DND-41 (cell line): ENCODE measurements at regions not wholly inside any gene's neighbourhood (a gene's known extent, or its start where the extent isn't known, plus 50 kb on each side); places are given as distances from the start of the nearest gene placed in this dataset.

Experiments
- ATAC-seq: fragments of 200-7000 bp; cut with Tn5 transposase; 3 replicates; pipeline ENCODE4 v1.9.1; 2021; ENCODE audit warnings: low read depth; ENCODE audit not compliant: insufficient read depth
- DNase-seq: peaks from one replicate; pipeline ENCODE4 v3.0.0-alpha.2; 2020
- H2AFZ ChIP-seq: 2 replicates; pipeline ENCODE4 v1.6.0; 2012; ENCODE audit warnings: low read depth, low read length
- H3K27ac ChIP-seq: 2 replicates; pipeline ENCODE4 v1.5.1; 2012; ENCODE audit warnings: low read length, inconsistent platforms
- H3K27me3 ChIP-seq: fragments of 200-600 bp; sonication (generic); 2 replicates; pipeline ENCODE4 v1.6.0; 2012; ENCODE audit warnings: low read length, mild to moderate bottlenecking, inconsistent platforms; ENCODE audit not compliant: insufficient read depth, poor library complexity
- H3K36me3 ChIP-seq: 2 replicates; pipeline ENCODE4 v1.5.1; 2012; ENCODE audit warnings: low read length, inconsistent platforms; ENCODE audit not compliant: insufficient read depth
- H3K4me1 ChIP-seq: 2 replicates; pipeline ENCODE4 v1.5.1; 2012; ENCODE audit warnings: mild to moderate bottlenecking, low read length; ENCODE audit not compliant: insufficient read depth
- H3K4me2 ChIP-seq: 2 replicates; pipeline ENCODE4 v1.6.0; 2012; ENCODE audit warnings: mild to moderate bottlenecking, moderate library complexity, low read length, inconsistent platforms; ENCODE audit not compliant: insufficient read depth
- H3K4me3 ChIP-seq, 2 experiments: fragments of 200-600 bp in 1 of 2; shearing (Covaris generic) in 1 of 2; 2 replicates each; pipeline ENCODE4 v1.5.1; 2012 to 2016; ENCODE audit warnings: inconsistent platforms in 2 of 2, low read length in 2 of 2, mild to moderate bottlenecking in 2 of 2, low read depth in 1 of 2, moderate library complexity in 1 of 2
- H3K79me2 ChIP-seq: 2 replicates; pipeline ENCODE4 v1.6.0; 2012; ENCODE audit warnings: low read length, inconsistent platforms; ENCODE audit not compliant: insufficient read depth
- H3K9ac ChIP-seq: 2 replicates; pipeline ENCODE4 v1.6.0; 2012; ENCODE audit warnings: low read depth, mild to moderate bottlenecking, inconsistent platforms, low read length, moderate library complexity
- H3K9me3 ChIP-seq: 2 replicates; pipeline ENCODE4 v1.5.1; 2012; ENCODE audit warnings: low read length, moderate library complexity, mild to moderate bottlenecking, inconsistent platforms; ENCODE audit not compliant: insufficient read depth, severe bottlenecking
- H4K20me1 ChIP-seq: 2 replicates; pipeline ENCODE4 v1.6.0; 2012; ENCODE audit warnings: low read length; ENCODE audit not compliant: insufficient read depth
- EZH2 ChIP-seq: IDR thresholded peaks from 3 replicates; pipeline ENCODE4 v1.6.1; 2012; ENCODE audit warnings: borderline replicate concordance, low read depth, mild to moderate bottlenecking, moderate library complexity, low read length, inconsistent platforms; ENCODE audit not compliant: severe bottlenecking
- TF ChIP-seq, protein P1 (sequence below): IDR thresholded peaks from 2 replicates; pipeline ENCODE4 v1.5.1; 2012; ENCODE audit warnings: borderline replicate concordance, low read length, moderate library complexity, mild to moderate bottlenecking; ENCODE audit not compliant: poor library complexity, severe bottlenecking; ENCODE audit errors: extremely low read depth

DNA sequence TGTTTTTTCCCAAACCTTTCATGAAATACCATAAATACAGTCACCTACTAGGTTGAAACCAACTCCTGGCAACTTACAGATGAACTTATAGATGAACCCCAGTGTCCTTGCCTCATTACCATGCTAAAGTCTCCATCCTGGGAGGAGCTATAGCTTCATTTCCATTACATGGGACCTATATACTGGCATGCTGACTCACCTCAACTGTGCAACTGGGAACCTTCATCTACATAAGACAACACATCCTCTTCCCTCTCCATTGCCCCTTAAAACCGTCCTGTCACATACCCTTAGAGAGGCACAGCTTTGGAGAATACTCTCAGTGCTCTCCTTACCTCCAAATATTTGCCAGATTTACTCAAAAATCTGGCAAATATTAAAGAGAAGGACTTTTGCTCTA, 638.3 kb downstream of the HTR1A start:
- Histone ChIP-seq H2AFZ (no peak overlapping the region), H3K4me2 (no peak overlapping the region), H4K20me1 (no peaks in the 10 kb centered on the region), H3K27ac (no peak overlapping the region), H3K4me3 (no peak overlapping the region), H3K79me2 (no peaks in the 10 kb centered on the region), H3K9ac (no peak overlapping the region), H3K27me3 (no peaks in the 10 kb centered on the region), H3K4me1 (no peaks in the 10 kb centered on the region), H3K9me3 (no peaks in the 10 kb centered on the region), H3K36me3 (no peaks in the 10 kb centered on the region)
- DNase-seq: no peak
- TF ChIP-seq, protein P1, sequence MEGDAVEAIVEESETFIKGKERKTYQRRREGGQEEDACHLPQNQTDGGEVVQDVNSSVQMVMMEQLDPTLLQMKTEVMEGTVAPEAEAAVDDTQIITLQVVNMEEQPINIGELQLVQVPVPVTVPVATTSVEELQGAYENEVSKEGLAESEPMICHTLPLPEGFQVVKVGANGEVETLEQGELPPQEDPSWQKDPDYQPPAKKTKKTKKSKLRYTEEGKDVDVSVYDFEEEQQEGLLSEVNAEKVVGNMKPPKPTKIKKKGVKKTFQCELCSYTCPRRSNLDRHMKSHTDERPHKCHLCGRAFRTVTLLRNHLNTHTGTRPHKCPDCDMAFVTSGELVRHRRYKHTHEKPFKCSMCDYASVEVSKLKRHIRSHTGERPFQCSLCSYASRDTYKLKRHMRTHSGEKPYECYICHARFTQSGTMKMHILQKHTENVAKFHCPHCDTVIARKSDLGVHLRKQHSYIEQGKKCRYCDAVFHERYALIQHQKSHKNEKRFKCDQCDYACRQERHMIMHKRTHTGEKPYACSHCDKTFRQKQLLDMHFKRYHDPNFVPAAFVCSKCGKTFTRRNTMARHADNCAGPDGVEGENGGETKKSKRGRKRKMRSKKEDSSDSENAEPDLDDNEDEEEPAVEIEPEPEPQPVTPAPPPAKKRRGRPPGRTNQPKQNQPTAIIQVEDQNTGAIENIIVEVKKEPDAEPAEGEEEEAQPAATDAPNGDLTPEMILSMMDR: no peak
- no peak for TF ChIP-seq EZH2
- ATAC-seq: no peak

DNA sequence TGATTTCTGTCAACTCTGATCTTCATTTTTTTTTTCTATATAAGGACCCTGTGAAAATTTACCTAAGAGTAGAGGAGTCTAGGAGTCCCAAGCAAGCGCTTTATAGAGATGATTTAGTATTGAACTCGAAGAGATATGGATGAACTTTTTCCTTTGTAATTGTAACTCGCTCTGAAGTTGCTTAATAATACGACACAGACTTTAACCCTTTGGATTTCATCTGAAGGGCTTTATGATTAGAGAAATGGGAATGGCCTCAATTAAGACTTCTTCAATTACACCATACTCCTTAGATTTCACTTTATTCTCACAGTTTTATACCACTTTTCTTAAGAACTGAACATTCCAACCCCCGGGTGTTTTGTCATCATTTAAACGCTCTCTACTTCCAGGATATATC, 647.7 kb downstream of the HTR1A start:
- Histone ChIP-seq H4K20me1 (no peaks in the 10 kb centered on the region), H3K4me1 (no peaks in the 10 kb centered on the region), H3K27me3 (no peaks in the 10 kb centered on the region), H3K27ac (no peak overlapping the region), H3K4me3 (no peak overlapping the region), H2AFZ (no peak overlapping the region), H3K79me2 (no peaks in the 10 kb centered on the region), H3K4me2 (no peak overlapping the region), H3K9me3 (no peaks in the 10 kb centered on the region), H3K36me3 (no peaks in the 10 kb centered on the region), H3K9ac (no peak overlapping the region)
- no peak for DNase-seq
- no peak for ATAC-seq
- TF ChIP-seq EZH2: no peak
- TF ChIP-seq, protein P1: no peak

DNA sequence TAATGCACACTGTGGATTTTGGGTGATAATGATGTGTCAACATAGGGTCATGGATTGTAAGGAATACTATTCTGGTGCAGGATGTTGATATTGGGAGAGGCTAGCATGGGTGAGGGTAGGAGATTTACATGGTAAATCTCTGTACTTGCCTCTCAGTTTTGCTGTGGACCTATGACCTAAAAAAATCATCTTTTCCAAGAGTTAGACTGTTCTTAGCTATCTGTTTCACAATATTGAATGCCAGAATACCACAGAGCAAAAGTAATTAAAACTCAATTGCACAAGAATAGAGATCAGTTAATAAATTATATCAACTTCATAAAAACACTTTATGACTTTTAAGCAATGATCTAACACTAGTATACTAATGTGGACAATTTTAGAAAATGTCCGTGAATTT, 651.6 kb downstream of the HTR1A start:
- TF ChIP-seq, protein P1: no peak
- TF ChIP-seq EZH2: no peak
- no peak for ATAC-seq
- no peaks in the 10 kb centered on the region for H3K79me2 ChIP-seq

DNA sequence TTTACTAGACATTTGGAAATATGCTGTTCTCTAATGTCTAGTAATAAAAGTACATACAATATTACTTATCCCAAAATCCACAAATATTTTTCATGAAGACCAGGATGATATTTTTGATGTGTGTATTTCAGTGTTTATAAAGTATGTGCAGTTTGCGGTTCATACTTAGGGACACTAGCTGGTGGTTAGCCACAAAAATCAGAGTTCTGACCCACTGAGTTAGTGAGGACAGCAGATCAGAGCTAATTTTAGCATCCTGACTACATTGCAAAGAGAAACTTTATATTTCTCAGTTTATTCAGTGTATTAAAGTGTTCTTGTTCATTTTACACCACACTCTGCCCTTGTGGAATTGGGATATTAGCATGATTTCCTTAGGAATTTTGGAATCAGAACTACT, 655.3 kb downstream of the HTR1A start:
- no peak overlapping the region for H3K27ac ChIP-seq
- H3K4me2 ChIP-seq: no peak overlapping the region
- no peak overlapping the region for H3K9ac ChIP-seq
- H2AFZ ChIP-seq: no peak overlapping the region
- H3K36me3 ChIP-seq: no peaks in the 10 kb centered on the region
- H3K9me3 ChIP-seq: no peaks in the 10 kb centered on the region
- H3K79me2 ChIP-seq: no peaks in the 10 kb centered on the region
- no peak for ATAC-seq
- no peak for DNase-seq
- H3K4me1 ChIP-seq: no peaks in the 10 kb centered on the region
- no peaks in the 10 kb centered on the region for H3K27me3 ChIP-seq
- no peak for TF ChIP-seq EZH2
- TF ChIP-seq, protein P1: no peak
- H3K4me3 ChIP-seq: no peak overlapping the region
- H4K20me1 ChIP-seq: no peaks in the 10 kb centered on the region

More for the DNA sequence above, 651.6 kb downstream of the HTR1A start:
- no peaks in the 10 kb centered on the region for H3K36me3 ChIP-seq
- no peaks in the 10 kb centered on the region for H3K9me3 ChIP-seq
- H3K4me2 ChIP-seq: no peak overlapping the region
- H2AFZ ChIP-seq: no peak overlapping the region
- no peak for DNase-seq
- no peaks in the 10 kb centered on the region for H4K20me1 ChIP-seq
- no peak overlapping the region for H3K9ac ChIP-seq
- H3K4me1 ChIP-seq: no peaks in the 10 kb centered on the region
- no peak overlapping the region for H3K4me3 ChIP-seq
- no peak overlapping the region for H3K27ac ChIP-seq
- no peaks in the 10 kb centered on the region for H3K27me3 ChIP-seq
